HepG2 (cell line): ENCODE measurements at regions not wholly inside any gene's neighbourhood (a gene's known extent, or its start where the extent isn't known, plus 50 kb on each side); places are given as distances from the start of the nearest gene placed in this dataset.

ENCODE experiments used
- ETV5 ChIP-seq: IDR thresholded peaks from 2 replicates; pipeline ENCODE4 v1.6.1; 2018; ENCODE audit warnings: missing biosample characterization, missing genetic modification reagents, inconsistent platforms, borderline replicate concordance
- MYNN ChIP-seq: sonication (generic); formaldehyde crosslinking; IDR thresholded peaks from 2 replicates; pipeline ENCODE4 v1.4.0; 2020; ENCODE audit warnings: mild to moderate bottlenecking, low read depth, missing genetic modification reagents
- RBM39 ChIP-seq: fragments of 200-400 bp; formaldehyde crosslinking; IDR thresholded peaks from one replicate; pipeline ENCODE4 v1.6.1; 2018; ENCODE audit warnings: antibody characterized with exemption, mild to moderate bottlenecking, low read depth, low read length; ENCODE audit not compliant: poor library complexity, severe bottlenecking
- SAP130 ChIP-seq: IDR thresholded peaks from 2 replicates; pipeline ENCODE4 v1.6.1; 2016; ENCODE audit warnings: low read depth
- ZNF329 ChIP-seq: sonication (generic); formaldehyde crosslinking; IDR thresholded peaks from 2 replicates; pipeline ENCODE4 v1.9.0; 2021; ENCODE audit warnings: low read depth, mild to moderate bottlenecking, missing genetic modification reagents
- TF ChIP-seq, protein P1 (sequence below): sonication (generic); formaldehyde crosslinking; IDR thresholded peaks from 2 replicates; pipeline ENCODE4 v1.5.0; 2020; ENCODE audit warnings: mild to moderate bottlenecking, missing genetic modification reagents, moderate library complexity

DNA sequence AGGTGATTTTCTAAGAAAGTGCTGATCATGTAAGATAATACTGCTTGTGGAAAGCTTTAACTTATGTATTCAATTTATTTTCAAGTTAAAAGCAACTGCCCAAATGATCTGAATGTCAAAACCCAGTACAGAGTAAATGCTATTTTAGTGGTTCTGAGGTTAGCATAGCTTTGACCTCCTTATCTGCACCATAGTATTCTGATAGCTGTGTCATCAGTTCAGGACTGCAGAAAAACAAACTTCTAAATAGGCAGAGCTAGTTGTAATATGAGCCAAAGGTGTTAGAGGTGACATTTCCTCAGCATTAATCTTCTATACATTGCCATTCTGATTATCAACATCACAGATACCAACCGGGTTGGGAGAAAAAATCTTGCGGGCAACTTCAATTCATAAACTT lies 758.7 kb downstream of the SLITRK5 start:
- TF ChIP-seq RBM39 (no peak), MYNN (CRISPR knock-in tag) (no peak), ZNF329 (no peak), ETV5 (CRISPR knock-in tag) (no peak), SAP130 (no peak)
- TF ChIP-seq, protein P1, sequence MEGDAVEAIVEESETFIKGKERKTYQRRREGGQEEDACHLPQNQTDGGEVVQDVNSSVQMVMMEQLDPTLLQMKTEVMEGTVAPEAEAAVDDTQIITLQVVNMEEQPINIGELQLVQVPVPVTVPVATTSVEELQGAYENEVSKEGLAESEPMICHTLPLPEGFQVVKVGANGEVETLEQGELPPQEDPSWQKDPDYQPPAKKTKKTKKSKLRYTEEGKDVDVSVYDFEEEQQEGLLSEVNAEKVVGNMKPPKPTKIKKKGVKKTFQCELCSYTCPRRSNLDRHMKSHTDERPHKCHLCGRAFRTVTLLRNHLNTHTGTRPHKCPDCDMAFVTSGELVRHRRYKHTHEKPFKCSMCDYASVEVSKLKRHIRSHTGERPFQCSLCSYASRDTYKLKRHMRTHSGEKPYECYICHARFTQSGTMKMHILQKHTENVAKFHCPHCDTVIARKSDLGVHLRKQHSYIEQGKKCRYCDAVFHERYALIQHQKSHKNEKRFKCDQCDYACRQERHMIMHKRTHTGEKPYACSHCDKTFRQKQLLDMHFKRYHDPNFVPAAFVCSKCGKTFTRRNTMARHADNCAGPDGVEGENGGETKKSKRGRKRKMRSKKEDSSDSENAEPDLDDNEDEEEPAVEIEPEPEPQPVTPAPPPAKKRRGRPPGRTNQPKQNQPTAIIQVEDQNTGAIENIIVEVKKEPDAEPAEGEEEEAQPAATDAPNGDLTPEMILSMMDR (CRISPR knock-in tag), result no peak
